KOPT-K1 (cell line): ENCODE measurements at regions not wholly inside any gene's neighbourhood (a gene's known extent, or its start where the extent isn't known, plus 50 kb on each side); places are given as distances from the start of the nearest gene placed in this dataset.

Experiments
- H3K27ac ChIP-seq: fragments of 200-600 bp; sonication (generic); 2 replicates; pipeline ENCODE4 v1.5.1; 2016; ENCODE audit warnings: antibody characterized with exemption, mild to moderate bottlenecking, low read depth, low read length; ENCODE audit not compliant: poor library complexity, severe bottlenecking
- H3K36me3 ChIP-seq: fragments of 200-600 bp; sonication (generic); 2 replicates; pipeline ENCODE4 v1.5.1; 2017; ENCODE audit warnings: antibody characterized with exemption, mild to moderate bottlenecking, low read length, moderate library complexity; ENCODE audit not compliant: insufficient read depth
- H3K9me3 ChIP-seq: fragments of 200-600 bp; sonication (generic); 2 replicates; pipeline ENCODE4 v1.5.1; 2017; ENCODE audit warnings: antibody characterized with exemption, low read length, mild to moderate bottlenecking; ENCODE audit not compliant: insufficient read depth, poor library complexity, severe bottlenecking

DNA sequence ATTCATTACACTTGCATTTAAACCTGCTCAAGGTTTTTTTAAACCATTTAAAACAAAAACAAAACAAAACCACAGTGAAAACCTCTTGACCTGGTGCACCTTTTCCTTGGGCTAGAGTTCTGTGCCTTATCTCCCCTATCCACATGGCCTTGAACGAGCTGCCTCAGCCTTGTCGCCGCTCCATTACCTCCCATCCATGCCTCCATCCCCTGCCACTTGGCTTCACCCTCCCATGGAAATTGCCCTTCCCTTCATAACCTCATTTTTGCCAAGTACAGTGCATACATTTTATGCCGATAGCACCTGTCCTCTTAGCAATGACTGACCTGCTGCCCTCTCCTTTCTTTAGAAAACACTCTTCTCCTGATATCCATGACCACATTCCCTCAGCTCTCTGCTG is 188.6 kb upstream of the ASIC2 start:
- H3K27ac ChIP-seq, result no peak overlapping the region
- H3K36me3 ChIP-seq, result no peaks in the 10 kb centered on the region
- no peaks in the 10 kb centered on the region for H3K9me3 ChIP-seq

DNA sequence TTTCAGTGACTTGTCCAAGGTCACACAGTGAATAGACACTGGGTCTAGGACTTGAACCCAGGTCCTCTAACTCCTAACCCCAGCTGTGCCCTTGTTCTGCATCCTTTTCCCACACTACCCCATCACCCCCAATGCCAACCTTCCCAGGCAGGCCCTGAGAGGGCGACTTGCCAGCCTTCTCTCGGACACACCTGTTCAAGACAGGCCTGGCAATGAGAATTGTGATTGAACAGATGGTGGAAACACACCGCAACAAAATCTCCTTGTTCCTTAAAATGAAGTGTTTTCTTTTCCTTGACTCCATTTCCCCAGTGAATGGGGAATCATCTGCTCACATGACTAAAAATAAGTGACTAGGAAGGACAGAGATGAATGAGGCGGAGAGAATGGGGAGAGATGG is 189.5 kb upstream of the ASIC2 start:
- no peak overlapping the region for H3K27ac ChIP-seq
- no peaks in the 10 kb centered on the region for H3K9me3 ChIP-seq
- no peaks in the 10 kb centered on the region for H3K36me3 ChIP-seq

DNA sequence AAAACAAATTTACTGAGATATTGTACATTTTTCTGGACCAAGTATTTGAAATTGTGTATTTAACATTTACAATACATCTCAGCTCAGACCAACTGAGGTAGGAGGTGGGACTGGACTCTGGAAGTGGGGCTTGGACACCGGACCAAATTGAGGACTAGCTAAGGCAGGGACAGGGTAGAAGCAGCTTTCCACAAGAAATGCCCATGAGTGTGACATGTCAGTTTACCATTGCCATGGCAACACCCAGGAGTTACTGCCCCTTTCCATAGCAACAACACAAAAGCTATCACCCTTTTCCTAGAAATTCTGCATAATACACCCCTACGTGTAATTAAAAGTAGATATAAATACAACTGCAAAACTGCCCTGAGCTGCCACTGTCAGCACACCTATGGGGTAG is 191.5 kb upstream of the ASIC2 start:
- Histone ChIP-seq H3K36me3 (no peaks in the 10 kb centered on the region), H3K9me3 (no peaks in the 10 kb centered on the region)

DNA sequence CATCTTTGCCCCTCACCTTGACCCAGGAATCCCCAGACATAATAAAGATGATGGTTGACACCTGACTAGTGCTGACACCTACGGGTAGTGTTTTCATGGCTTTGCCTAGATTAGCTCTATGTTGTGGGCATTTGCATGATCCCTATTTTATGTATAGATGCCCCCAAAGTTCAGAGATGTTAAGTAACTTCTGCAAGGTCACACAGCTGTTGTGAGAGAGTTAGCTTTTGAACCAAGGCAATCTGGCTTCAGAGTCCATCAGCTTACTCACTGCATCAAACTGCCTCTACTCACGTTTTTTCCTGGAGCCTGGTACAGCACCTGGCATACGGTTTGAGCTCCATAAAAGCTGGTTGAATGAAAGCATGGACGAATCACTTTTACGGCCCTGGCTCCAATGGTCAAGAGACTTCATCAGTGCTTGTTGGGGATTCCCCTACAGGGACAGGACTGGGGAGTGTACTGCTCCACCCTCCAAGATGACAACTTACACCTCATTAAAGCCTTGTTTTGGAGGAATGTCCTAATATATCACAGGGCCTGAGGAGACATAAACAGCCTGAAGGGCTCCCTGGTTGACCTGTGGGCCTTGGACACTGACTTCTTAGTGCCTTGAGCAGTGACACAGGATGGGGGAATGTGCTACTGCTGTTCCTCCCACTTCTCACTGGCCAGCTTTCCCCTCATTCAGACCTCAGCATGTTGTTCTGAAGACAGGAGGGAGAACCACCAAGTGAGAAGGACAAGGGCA is 193.2 kb upstream of the ASIC2 start:
- Histone ChIP-seq H3K36me3 (no peaks in the 10 kb centered on the region), H3K9me3 (no peaks in the 10 kb centered on the region), H3K27ac (no peak overlapping the region)

More for the DNA sequence above, 191.5 kb upstream of the ASIC2 start:
- no peak overlapping the region for H3K27ac ChIP-seq

DNA sequence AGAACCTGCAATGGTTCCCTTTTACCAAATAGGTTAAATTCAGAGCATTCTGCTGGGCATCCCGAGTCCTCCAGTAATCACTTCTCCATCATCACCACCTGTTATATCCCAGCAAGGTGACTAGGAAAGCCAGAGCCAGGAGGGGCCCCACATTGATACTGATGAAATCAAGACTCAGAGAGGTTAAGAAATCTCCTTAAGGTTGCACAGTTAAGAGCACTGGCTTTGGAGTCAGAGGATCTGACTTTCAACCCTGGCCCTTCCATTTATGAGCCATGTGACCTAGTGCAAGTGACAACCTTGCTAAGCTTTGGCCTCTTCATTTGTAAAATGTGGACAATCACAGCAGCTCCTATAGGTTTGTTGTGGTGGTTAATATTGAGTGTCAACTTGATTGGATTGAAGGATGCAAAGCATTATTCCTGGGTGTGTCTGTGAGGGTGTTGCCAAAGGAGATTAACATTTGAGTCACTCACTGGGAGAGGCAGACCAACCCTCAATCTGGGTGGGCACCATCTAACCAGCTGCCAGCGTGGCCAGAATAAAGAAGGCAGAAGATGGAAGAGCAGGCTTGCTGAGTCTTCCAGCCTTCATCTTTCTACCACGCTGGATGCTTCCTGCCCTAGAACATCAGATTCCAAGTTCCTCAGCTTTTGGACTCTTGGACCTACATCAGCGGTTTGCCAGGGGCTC is 194.2 kb upstream of the ASIC2 start:
- no peak overlapping the region for H3K27ac ChIP-seq
- no peaks in the 10 kb centered on the region for H3K9me3 ChIP-seq
- H3K36me3 ChIP-seq, result no peaks in the 10 kb centered on the region

DNA sequence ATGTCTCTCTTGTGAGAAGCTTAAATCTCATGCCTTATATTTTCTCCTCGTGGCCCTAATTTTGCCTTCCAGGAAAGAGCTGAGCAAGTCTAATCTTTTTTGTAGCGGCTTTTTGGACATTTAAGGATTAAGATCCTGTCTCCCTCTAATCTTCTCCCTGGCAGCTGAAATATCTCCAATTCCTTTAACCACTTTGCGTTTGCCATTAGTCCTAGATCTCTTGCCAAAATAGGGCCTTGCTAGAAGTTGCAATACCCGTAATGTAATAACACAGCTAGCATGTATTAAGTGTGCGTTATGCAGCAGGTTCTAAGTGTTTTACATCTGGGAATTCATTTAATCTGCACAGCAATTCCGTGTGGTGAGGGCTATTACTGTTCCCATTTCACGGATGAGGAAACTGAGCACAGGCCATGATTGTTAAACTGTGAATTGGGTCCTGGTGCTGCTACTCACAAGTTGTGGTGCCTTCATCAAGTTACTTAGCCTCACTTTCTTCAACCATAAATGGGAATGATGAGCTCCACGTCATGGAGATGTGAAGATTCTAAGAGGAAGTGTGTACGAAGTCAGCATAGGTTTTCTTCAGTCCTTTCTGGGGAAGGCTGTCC is 198.9 kb upstream of the ASIC2 start:
- H3K36me3 ChIP-seq, result no peaks in the 10 kb centered on the region
- H3K9me3 ChIP-seq, result no peaks in the 10 kb centered on the region
- no peak overlapping the region for H3K27ac ChIP-seq

DNA sequence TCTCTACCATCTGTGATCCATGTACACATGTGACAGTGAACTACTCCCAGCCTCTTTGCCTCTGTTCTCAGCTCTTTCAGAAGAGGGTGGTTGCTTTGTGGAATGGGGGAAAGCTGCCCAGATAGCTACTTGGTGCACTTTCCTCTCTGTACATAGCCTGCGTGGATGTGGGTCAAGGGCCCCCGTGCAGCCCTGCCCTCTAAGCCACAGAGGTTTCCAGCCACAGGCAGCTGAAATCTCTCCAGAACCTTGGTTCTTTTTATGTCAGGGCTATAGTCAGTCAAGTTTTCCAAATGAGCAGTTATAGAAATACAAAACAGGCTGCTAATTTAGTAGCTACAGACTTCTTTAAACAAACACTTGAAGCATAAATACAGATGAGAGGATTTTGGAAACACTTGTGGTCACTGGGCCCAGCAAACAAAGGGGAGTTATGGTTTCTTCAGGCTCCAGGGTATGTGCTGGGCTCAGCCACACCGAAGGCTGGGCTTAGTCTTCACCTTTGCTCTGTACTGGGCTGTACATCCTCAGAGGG is 199.7 kb upstream of the ASIC2 start:
- no peaks in the 10 kb centered on the region for H3K36me3 ChIP-seq
- H3K9me3 ChIP-seq, result no peaks in the 10 kb centered on the region
- H3K27ac ChIP-seq, result no peak overlapping the region

DNA sequence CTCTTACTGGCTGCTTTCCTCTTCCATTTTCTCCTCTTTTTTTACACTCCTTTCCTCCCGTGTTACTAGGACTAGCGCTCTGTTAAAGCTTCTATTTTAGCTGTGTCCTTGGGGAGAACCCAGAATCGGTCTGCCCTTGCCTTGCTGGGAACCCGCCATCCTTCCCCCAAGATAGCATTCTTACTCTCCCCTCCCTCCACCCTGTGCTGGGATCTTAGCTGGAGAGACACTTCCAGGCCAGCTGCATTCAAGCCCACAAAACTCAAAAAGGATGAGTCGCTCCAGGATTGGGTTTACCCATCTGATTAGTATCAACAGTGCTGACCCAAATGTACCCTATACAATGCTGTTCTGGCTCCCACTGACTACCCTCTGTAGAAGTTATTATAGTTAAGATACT is 200.5 kb upstream of the ASIC2 start:
- H3K27ac ChIP-seq, result no peak overlapping the region
- H3K36me3 ChIP-seq, result no peaks in the 10 kb centered on the region
- no peaks in the 10 kb centered on the region for H3K9me3 ChIP-seq

DNA sequence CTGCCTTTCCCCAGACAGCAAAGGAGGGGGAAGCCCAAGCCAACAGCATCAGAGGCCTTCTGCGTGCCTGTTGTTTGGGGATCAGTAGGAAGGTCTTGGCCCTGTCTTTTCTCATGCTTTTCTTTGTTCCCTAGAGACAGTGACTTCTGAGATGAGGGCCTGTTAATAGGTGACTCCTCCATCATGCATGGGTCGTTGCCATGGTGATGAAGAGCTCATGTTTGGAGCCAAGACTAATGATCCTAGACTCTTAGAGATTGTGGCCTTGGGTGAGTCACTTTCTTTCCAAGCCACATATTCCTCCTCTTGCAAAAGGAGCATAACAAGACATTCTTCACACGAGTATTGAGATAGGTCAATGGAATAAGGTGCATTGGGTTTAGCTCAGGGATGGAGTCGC is 201.1 kb upstream of the ASIC2 start:
- Histone ChIP-seq H3K9me3 (no peaks in the 10 kb centered on the region), H3K36me3 (no peaks in the 10 kb centered on the region), H3K27ac (no peak overlapping the region)

DNA sequence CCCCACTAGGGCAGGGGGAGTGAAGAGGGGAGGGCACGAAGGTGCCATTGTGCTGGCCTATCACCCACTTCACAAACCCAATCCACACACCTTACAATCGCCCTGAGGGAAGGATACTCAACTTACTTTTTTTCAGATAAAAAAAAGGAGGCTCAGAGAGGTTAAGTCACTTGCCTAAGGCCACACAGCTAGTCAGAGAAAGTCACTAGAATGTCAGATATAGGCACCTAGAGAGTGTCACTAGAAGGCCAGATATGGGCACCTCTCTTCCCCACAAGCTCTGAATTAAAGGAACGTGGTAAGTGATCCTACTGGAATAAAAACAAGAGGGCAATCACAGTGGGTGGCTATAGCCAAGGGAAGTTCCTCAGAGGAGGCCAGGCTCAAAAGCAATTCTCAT is 204.5 kb upstream of the ASIC2 start:
- Histone ChIP-seq H3K36me3 (no peaks in the 10 kb centered on the region), H3K27ac (no peak overlapping the region), H3K9me3 (no peaks in the 10 kb centered on the region)

DNA sequence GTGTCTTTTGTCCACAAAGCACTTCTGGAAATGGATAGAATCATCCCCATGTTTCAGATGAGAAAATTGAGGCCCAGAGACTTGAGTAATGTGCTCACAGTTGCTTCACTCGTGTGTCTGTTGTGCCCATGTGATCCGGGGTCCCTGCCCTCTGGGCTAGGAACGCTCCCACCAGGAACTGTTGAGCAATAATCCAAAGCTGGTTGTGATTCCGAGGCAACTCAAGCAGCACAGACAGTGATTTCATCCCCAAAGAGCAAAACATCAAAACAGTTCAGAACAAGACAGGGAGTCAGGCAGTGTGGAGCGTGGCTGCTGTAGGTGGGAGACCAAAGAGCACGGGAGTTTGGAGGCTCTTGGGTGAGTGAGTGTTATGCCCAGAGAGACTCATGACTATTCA is 205.0 kb upstream of the ASIC2 start:
- H3K36me3 ChIP-seq, result no peaks in the 10 kb centered on the region
- no peaks in the 10 kb centered on the region for H3K9me3 ChIP-seq
- no peak overlapping the region for H3K27ac ChIP-seq

DNA sequence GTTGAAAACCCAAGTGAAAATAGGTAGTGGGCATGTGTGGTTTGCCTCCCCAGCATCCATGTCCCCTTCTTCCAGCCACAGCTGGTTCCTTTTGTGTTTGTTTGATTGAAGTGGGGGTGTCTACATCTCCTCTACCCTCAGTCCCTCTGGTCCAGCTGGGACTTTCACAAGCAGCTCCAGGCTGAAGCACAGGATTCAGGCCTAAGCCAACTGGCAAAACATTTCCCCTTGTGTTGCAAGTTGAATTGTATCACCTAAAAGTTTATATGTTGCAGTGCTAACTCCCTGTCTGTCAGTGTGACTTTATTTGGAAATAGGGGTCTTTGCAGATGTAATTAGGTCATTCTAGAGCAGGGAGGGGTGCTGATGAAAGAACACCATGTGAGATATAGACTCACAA is 205.9 kb upstream of the ASIC2 start:
- Histone ChIP-seq H3K27ac (no peak overlapping the region), H3K9me3 (no peaks in the 10 kb centered on the region), H3K36me3 (no peaks in the 10 kb centered on the region)

DNA sequence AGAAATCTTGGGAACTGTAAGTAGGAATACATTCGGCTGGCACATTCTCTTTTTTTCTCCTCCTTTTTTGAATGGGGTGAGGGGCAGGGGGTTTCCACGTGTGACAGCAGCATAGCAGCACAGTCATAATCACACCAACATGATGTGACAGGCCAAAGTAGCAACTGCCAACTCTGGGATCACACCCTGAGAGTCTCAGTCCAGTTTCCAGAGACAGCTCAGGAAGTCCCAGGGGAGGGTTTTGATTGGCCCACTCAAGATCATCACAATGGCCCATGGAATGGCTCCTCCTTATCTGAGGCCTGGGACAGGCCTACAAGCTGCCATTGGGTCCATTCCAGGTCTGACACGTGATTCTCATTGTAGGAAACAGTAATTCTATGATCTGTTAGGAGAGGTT is 207.1 kb upstream of the ASIC2 start:
- Histone ChIP-seq H3K36me3 (no peaks in the 10 kb centered on the region), H3K9me3 (no peaks in the 10 kb centered on the region), H3K27ac (no peak overlapping the region)

DNA sequence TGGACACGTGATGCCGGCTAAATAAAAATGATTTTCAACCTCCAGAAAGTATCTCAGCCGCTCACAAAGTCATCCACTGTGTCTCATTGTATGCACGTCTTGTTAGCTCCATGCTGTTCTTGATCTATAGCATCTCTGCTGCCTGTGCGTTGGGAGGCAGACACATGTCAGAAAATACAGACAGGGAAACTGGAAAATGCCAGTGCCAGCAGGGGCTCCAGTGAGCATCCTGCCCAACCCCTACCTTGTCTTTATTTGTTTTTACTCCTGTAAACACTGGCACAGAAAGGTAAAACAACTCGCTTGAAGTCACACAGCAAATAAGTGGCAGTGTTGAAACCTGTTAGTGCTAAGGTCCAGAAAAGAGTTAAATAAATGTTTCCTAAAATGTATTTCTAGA is 208.1 kb upstream of the ASIC2 start:
- H3K36me3 ChIP-seq, result no peaks in the 10 kb centered on the region
- H3K9me3 ChIP-seq, result no peaks in the 10 kb centered on the region
- no peak overlapping the region for H3K27ac ChIP-seq

DNA sequence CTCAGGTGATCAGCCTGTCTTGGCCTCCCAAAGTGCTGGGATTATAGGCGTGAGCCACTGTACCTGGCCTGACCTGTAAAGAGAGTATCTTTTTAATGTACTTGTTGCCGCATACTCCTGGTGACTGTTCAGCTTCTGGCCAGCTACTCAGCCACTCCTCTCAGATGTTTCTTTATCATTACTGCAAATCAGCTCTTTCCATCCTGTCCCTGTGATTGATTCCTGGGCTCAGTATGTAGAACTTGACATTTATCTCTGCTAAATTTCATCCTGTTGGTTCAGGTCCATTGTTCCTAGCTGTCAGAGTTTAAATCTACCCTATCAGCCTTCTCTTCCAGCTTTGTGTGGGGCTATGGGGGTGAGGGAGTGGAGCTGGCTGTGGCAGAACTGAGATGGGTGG is 211.5 kb upstream of the ASIC2 start:
- no peaks in the 10 kb centered on the region for H3K9me3 ChIP-seq
- H3K36me3 ChIP-seq, result no peaks in the 10 kb centered on the region
- no peak overlapping the region for H3K27ac ChIP-seq
